ENCODE measurements at regions not wholly inside any gene's neighbourhood (a gene's known extent, or its start where the extent isn't known, plus 50 kb on each side); places are given as distances from the start of the nearest gene placed in this dataset.

DNA sequence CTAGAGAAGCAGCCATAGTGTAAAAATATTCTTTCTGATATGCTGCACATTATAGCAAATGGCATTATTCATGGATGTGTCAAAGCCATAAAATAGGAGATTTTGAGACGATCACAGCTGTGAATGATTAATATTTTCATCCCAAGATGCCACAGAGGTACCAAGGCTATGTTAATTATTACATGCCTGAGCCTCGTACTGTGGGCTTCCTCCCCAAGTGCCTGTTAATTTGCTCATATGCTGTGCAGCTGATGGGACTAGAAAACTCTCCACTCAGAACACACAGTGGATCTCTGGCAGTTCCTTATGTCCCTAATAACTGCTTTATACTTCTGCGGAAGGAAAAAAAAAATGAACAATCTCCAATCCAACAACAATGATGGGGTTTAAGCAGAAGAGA is 184.9 kb upstream of the TSHZ2 start:
- H3K4me3 Mint-ChIP-seq = no peak overlapping the region
- no peak overlapping the region for H3K27ac Mint-ChIP-seq
- Histone ChIP-seq H3K4me3 (replicated peaks in 1 of 3; ENCODE audit: low read depth in 2 of 3, low read length in 3 of 3) (no peak overlapping the region), H3K27me3 (ENCODE audit: control insufficient read depth in 2 of 2, insufficient read depth in 2 of 2, low read length in 2 of 2) (peaks cover 0 to 2% of the 10 kb centered on the region in 2 donors), H3K36me3 (replicated peaks in 1 of 2; ENCODE audit: control insufficient read depth in 1 of 2, insufficient read depth in 2 of 2, low read length in 2 of 2) (no peaks in the 10 kb centered on the region), H2AFZ (ENCODE audit: insufficient read depth, low read depth, low read length, poor library complexity, severe bottlenecking) (no peak overlapping the region), H3K9me3 (replicated peaks in 1 of 2; ENCODE audit: control insufficient read depth in 1 of 2, insufficient read depth in 1 of 2, low read length in 2 of 2) (no peaks in the 10 kb centered on the region), H3K27ac (ENCODE audit: low read depth in 1 of 2, low read length in 2 of 2) (no peak overlapping the region), H3K4me1 (ENCODE audit: control insufficient read depth in 1 of 2, insufficient read depth in 2 of 2, low read length in 2 of 2) (no peaks in the 10 kb centered on the region), H3K4me2 (replicated peaks; ENCODE audit: extremely low read depth, low read length, poor library complexity, severe bottlenecking) (no peak overlapping the region), H4K20me1 (ENCODE audit: insufficient read depth, low read length) (no peaks in the 10 kb centered on the region), H3K9ac (ENCODE audit: insufficient read depth, low read length, poor library complexity, severe bottlenecking) (no peak overlapping the region), H3K79me2 (ENCODE audit: insufficient read depth, low read length) (no peaks in the 10 kb centered on the region)
- intact Hi-C loops (cut with micrococcal nuclease) = no loop called here
- H3K9me3 Mint-ChIP-seq = peaks cover 0 to 5% (median 0%) of the 10 kb centered on the region in 7 donors
- peaks cover 0 to 4% (median 3%) of the 10 kb centered on the region in 3 donors for H3K27me3 Mint-ChIP-seq (ENCODE audit: low read depth in 3 of 3)
- no peaks in the 10 kb centered on the region for H3K36me3 Mint-ChIP-seq
- 92% methylated on average over 2 of the region's 3 CpGs for WGBS (ENCODE audit: insufficient coverage)
- H3K4me1 Mint-ChIP-seq = no peaks in the 10 kb centered on the region
- TF ChIP-seq, protein P1, sequence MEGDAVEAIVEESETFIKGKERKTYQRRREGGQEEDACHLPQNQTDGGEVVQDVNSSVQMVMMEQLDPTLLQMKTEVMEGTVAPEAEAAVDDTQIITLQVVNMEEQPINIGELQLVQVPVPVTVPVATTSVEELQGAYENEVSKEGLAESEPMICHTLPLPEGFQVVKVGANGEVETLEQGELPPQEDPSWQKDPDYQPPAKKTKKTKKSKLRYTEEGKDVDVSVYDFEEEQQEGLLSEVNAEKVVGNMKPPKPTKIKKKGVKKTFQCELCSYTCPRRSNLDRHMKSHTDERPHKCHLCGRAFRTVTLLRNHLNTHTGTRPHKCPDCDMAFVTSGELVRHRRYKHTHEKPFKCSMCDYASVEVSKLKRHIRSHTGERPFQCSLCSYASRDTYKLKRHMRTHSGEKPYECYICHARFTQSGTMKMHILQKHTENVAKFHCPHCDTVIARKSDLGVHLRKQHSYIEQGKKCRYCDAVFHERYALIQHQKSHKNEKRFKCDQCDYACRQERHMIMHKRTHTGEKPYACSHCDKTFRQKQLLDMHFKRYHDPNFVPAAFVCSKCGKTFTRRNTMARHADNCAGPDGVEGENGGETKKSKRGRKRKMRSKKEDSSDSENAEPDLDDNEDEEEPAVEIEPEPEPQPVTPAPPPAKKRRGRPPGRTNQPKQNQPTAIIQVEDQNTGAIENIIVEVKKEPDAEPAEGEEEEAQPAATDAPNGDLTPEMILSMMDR (IDR thresholded peaks at IDR 0.05) = no peak
- DNase-seq = no peak

DNA sequence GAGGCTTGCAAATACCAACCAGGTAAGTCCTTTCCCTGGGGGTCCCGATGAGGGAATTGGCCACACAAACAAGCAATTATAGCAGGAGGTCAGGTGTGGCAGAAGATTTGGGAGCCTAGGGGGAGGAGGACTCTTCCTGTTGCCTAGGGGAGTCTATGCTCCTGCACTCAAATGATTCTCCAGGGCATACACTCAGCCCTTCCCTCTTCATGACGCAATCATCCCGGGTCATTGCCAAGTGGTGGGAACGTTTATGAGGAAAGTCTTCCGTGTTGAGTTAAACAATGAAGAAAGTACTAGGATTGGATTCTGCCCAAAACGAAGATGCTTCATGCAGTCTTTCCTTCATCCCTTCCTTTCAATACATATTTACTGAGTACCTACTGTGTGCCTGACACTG is 186.5 kb upstream of the TSHZ2 start:
- no peaks in the 10 kb centered on the region for H3K9me3 ChIP-seq (replicated peaks in 1 of 2; ENCODE audit: control insufficient read depth in 1 of 2, insufficient read depth in 1 of 2, low read length in 2 of 2)
- no peak overlapping the region for H3K4me3 ChIP-seq (replicated peaks in 1 of 3; ENCODE audit: low read depth in 2 of 3, low read length in 3 of 3)
- H3K4me2 ChIP-seq (replicated peaks; ENCODE audit: extremely low read depth, low read length, poor library complexity, severe bottlenecking) = no peak overlapping the region
- H3K79me2 ChIP-seq (ENCODE audit: insufficient read depth, low read length) = no peaks in the 10 kb centered on the region
- no peak for DNase-seq
- H3K9me3 Mint-ChIP-seq = peaks cover 0 to 5% (median 0%) of the 10 kb centered on the region in 7 donors
- H3K36me3 ChIP-seq (replicated peaks in 1 of 2; ENCODE audit: control insufficient read depth in 1 of 2, insufficient read depth in 2 of 2, low read length in 2 of 2) = no peaks in the 10 kb centered on the region
- H4K20me1 ChIP-seq (ENCODE audit: insufficient read depth, low read length) = no peaks in the 10 kb centered on the region
- intact Hi-C loops (cut with micrococcal nuclease) = no loop called here
- H3K9ac ChIP-seq (ENCODE audit: insufficient read depth, low read length, poor library complexity, severe bottlenecking) = no peak overlapping the region
- no peak overlapping the region for H2AFZ ChIP-seq (ENCODE audit: insufficient read depth, low read depth, low read length, poor library complexity, severe bottlenecking)
- TF ChIP-seq, protein P1 (IDR thresholded peaks at IDR 0.05) = no peak
- H3K27me3 Mint-ChIP-seq (ENCODE audit: low read depth in 3 of 3) = peaks cover 0 to 3% (median 2%) of the 10 kb centered on the region in 3 donors
- no CpG with 5 or more reads among the region's 6 CpGs for WGBS (ENCODE audit: insufficient coverage)
- no peaks in the 10 kb centered on the region for H3K27me3 ChIP-seq (ENCODE audit: control insufficient read depth in 2 of 2, insufficient read depth in 2 of 2, low read length in 2 of 2)
- H3K4me3 Mint-ChIP-seq = no peak overlapping the region
- no peak overlapping the region for H3K27ac ChIP-seq (ENCODE audit: low read depth in 1 of 2, low read length in 2 of 2)
- H3K36me3 Mint-ChIP-seq = no peaks in the 10 kb centered on the region
- no peak overlapping the region for H3K27ac Mint-ChIP-seq
- H3K4me1 Mint-ChIP-seq = no peaks in the 10 kb centered on the region
- H3K4me1 ChIP-seq (ENCODE audit: control insufficient read depth in 1 of 2, insufficient read depth in 2 of 2, low read length in 2 of 2) = no peaks in the 10 kb centered on the region

All from CD14-positive monocyte (primary cell).